ENCODE measurements at regions not wholly inside any gene's neighbourhood (a gene's known extent, or its start where the extent isn't known, plus 50 kb on each side); places are given as distances from the start of the nearest gene placed in this dataset.

GRCh38 chr2:126221506-126221905 is 434.5 kb upstream of the GYPC start:
- no peak overlapping the region for H3K4me3 Mint-ChIP-seq
- H3K27me3 Mint-ChIP-seq: no peaks in the 10 kb centered on the region
- no peak overlapping the region for H3K27ac Mint-ChIP-seq
- no peaks in the 10 kb centered on the region for H3K36me3 Mint-ChIP-seq
- no peaks in the 10 kb centered on the region for H3K27me3 ChIP-seq (ENCODE audit: control insufficient read depth, insufficient read depth, low read length)
- no peaks in the 10 kb centered on the region for H3K4me1 Mint-ChIP-seq
- peaks cover 0 to 8% (median 4%) of the 10 kb centered on the region in 7 donors for H3K9me3 Mint-ChIP-seq
- no peak overlapping the region for H3K4me3 ChIP-seq (ENCODE audit: low read depth, low read length)
- H3K27ac ChIP-seq (ENCODE audit: insufficient read depth, low read length, poor library complexity, severe bottlenecking): no peak overlapping the region
- ATAC-seq (ENCODE audit: low read depth in 2 of 2) (no peak), DNase-seq (no peak)
- H3K36me3 ChIP-seq (ENCODE audit: control insufficient read depth, insufficient read depth, low read length): no peaks in the 10 kb centered on the region
- no peaks in the 10 kb centered on the region for H3K9me3 ChIP-seq (ENCODE audit: control insufficient read depth in 2 of 2, low read length in 2 of 2)
- no peaks in the 10 kb centered on the region for H3K4me1 ChIP-seq (ENCODE audit: control insufficient read depth, insufficient read depth, low read length, poor library complexity, severe bottlenecking)

DNA sequence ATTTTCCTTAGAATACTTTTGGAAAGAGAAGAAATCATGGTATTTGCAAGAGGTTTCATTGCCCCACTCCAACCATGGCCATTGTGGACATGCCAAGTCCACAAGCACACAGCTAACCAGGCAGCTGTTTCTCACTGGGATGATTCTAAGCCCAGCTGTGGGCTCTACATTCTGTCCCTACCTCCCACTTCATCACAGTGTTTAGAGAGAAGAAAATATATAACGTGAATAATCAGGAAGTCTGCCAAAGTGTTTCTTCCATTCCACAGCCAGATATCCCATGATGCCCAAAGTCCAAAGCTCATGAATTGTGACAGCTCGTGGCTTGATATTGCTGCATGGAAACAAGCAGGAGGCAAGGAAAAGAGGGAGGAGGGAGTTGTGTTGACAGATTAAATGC is 433.7 kb upstream of the GYPC start:
- no peaks in the 10 kb centered on the region for H3K27me3 Mint-ChIP-seq
- no peaks in the 10 kb centered on the region for H3K36me3 Mint-ChIP-seq
- H3K9me3 ChIP-seq (ENCODE audit: control insufficient read depth in 2 of 2, low read length in 2 of 2): no peaks in the 10 kb centered on the region
- no peak overlapping the region for H3K27ac Mint-ChIP-seq
- no peaks in the 10 kb centered on the region for H3K4me1 ChIP-seq (ENCODE audit: control insufficient read depth, insufficient read depth, low read length, poor library complexity, severe bottlenecking)
- no peaks in the 10 kb centered on the region for H3K4me1 Mint-ChIP-seq
- ATAC-seq (ENCODE audit: low read depth in 2 of 2) (no peak), DNase-seq (no peak)
- H3K27me3 ChIP-seq (ENCODE audit: control insufficient read depth, insufficient read depth, low read length): no peaks in the 10 kb centered on the region
- peaks cover 0 to 8% (median 3%) of the 10 kb centered on the region in 7 donors for H3K9me3 Mint-ChIP-seq
- no peaks in the 10 kb centered on the region for H3K36me3 ChIP-seq (ENCODE audit: control insufficient read depth, insufficient read depth, low read length)
- H3K4me3 Mint-ChIP-seq: no peak overlapping the region
- no peak overlapping the region for H3K4me3 ChIP-seq (ENCODE audit: low read depth, low read length)
- no peak overlapping the region for H3K27ac ChIP-seq (ENCODE audit: insufficient read depth, low read length, poor library complexity, severe bottlenecking)

DNA sequence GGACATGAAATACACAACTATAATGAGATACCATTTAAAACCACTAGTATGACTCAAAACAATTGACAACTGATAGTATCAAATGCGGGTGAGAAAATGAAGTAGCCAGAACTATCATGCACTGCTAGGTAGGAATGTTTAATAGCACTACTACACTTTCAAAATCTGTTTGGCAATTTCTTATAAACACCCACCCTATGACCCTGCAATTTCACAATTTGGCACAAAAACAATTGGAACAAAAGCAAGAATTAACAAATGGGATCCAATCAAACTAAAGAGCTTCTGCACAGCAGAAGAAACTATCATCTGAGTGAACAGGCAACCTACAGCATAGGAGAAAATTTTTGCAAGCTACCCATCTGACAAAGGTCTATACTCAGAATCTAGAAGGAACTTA is 431.2 kb upstream of the GYPC start:
- H3K9me3 Mint-ChIP-seq: peaks cover 0 to 4% (median 2%) of the 10 kb centered on the region in 7 donors
- no peak for ATAC-seq (ENCODE audit: low read depth in 2 of 2)
- Histone ChIP-seq H3K4me3 (ENCODE audit: low read depth, low read length) (no peak overlapping the region), H3K4me1 (ENCODE audit: control insufficient read depth, insufficient read depth, low read length, poor library complexity, severe bottlenecking) (no peaks in the 10 kb centered on the region), H3K27ac (ENCODE audit: insufficient read depth, low read length, poor library complexity, severe bottlenecking) (no peak overlapping the region), H3K36me3 (ENCODE audit: control insufficient read depth, insufficient read depth, low read length) (no peaks in the 10 kb centered on the region), H3K9me3 (ENCODE audit: control insufficient read depth in 2 of 2, low read length in 2 of 2) (no peaks in the 10 kb centered on the region), H3K27me3 (ENCODE audit: control insufficient read depth, insufficient read depth, low read length) (no peaks in the 10 kb centered on the region)
- H3K27me3 Mint-ChIP-seq: no peaks in the 10 kb centered on the region
- no peak for DNase-seq
- no peaks in the 10 kb centered on the region for H3K4me1 Mint-ChIP-seq
- H3K36me3 Mint-ChIP-seq: no peaks in the 10 kb centered on the region
- H3K4me3 Mint-ChIP-seq: no peak overlapping the region
- no peak overlapping the region for H3K27ac Mint-ChIP-seq

DNA sequence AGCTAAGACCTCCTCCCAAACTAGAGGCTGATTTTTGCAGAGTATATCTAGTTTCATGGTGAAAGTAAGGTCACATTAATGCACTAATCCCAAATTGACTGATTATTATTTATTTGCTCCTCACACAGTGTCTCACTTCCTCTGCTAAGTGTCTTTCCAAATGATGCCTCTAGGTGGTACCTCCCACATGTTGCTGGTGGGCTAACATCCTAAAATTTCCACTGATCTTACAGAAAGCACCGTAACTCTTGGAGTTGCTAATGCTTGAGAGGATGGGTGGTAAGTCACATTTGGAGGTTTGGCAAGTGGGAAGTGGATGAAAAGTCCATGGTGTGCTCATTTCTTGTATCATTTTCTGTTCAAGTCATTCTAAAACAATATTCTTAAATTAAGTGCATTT is 428.7 kb upstream of the GYPC start:
- Histone ChIP-seq H3K27ac (ENCODE audit: insufficient read depth, low read length, poor library complexity, severe bottlenecking) (no peak overlapping the region), H3K36me3 (ENCODE audit: control insufficient read depth, insufficient read depth, low read length) (no peaks in the 10 kb centered on the region), H3K9me3 (ENCODE audit: control insufficient read depth in 2 of 2, low read length in 2 of 2) (no peaks in the 10 kb centered on the region), H3K4me3 (ENCODE audit: low read depth, low read length) (no peak overlapping the region), H3K27me3 (ENCODE audit: control insufficient read depth, insufficient read depth, low read length) (no peaks in the 10 kb centered on the region), H3K4me1 (ENCODE audit: control insufficient read depth, insufficient read depth, low read length, poor library complexity, severe bottlenecking) (no peaks in the 10 kb centered on the region)
- H3K4me1 Mint-ChIP-seq: no peaks in the 10 kb centered on the region
- H3K27me3 Mint-ChIP-seq: no peaks in the 10 kb centered on the region
- H3K36me3 Mint-ChIP-seq: no peaks in the 10 kb centered on the region
- DNase-seq (no peak), ATAC-seq (ENCODE audit: low read depth in 2 of 2) (no peak)
- H3K9me3 Mint-ChIP-seq: peaks cover 0 to 5% (median 3%) of the 10 kb centered on the region in 7 donors
- no peak overlapping the region for H3K4me3 Mint-ChIP-seq
- H3K27ac Mint-ChIP-seq: no peak overlapping the region

- no peak overlapping the region for H3K4me3 Mint-ChIP-seq
- no peak for DNase-seq
Measured at GRCh38 chr2:126228531-126228930, 427.4 kb upstream of the GYPC start.

GRCh38 chr2:126238251-126238650 is 417.7 kb upstream of the GYPC start:
- H3K27me3 Mint-ChIP-seq: no peaks in the 10 kb centered on the region
- H3K27ac Mint-ChIP-seq: peak overlapping the region in 1 of 3 donors; percentile 29
- H3K4me1 Mint-ChIP-seq: no peaks in the 10 kb centered on the region
- no peak for ATAC-seq (ENCODE audit: low read depth in 2 of 2)
- no peaks in the 10 kb centered on the region for H3K9me3 Mint-ChIP-seq
- H3K27me3 ChIP-seq (ENCODE audit: control insufficient read depth, insufficient read depth, low read length): no peaks in the 10 kb centered on the region
- H3K9me3 ChIP-seq (ENCODE audit: control insufficient read depth in 2 of 2, low read length in 2 of 2): no peaks in the 10 kb centered on the region
- no peaks in the 10 kb centered on the region for H3K4me1 ChIP-seq (ENCODE audit: control insufficient read depth, insufficient read depth, low read length, poor library complexity, severe bottlenecking)
- no peaks in the 10 kb centered on the region for H3K36me3 Mint-ChIP-seq
- DNase-seq: no peak
- no peak overlapping the region for H3K4me3 Mint-ChIP-seq
- no peaks in the 10 kb centered on the region for H3K36me3 ChIP-seq (ENCODE audit: control insufficient read depth, insufficient read depth, low read length)
- H3K27ac ChIP-seq (ENCODE audit: insufficient read depth, low read length, poor library complexity, severe bottlenecking): no peak overlapping the region
- no peak overlapping the region for H3K4me3 ChIP-seq (ENCODE audit: low read depth, low read length)

More at GRCh38 chr2:126228531-126228930, 427.4 kb upstream of the GYPC start:
- Mint-ChIP-seq H3K4me1 (no peaks in the 10 kb centered on the region), H3K36me3 (no peaks in the 10 kb centered on the region), H3K9me3 (peaks cover 0 to 5% (median 3%) of the 10 kb centered on the region in 7 donors), H3K27ac (no peak overlapping the region), H3K27me3 (no peaks in the 10 kb centered on the region)
- no peak for ATAC-seq (ENCODE audit: low read depth in 2 of 2)
- Histone ChIP-seq H3K36me3 (ENCODE audit: control insufficient read depth, insufficient read depth, low read length) (no peaks in the 10 kb centered on the region), H3K4me3 (ENCODE audit: low read depth, low read length) (no peak overlapping the region), H3K9me3 (ENCODE audit: control insufficient read depth in 2 of 2, low read length in 2 of 2) (no peaks in the 10 kb centered on the region), H3K27me3 (ENCODE audit: control insufficient read depth, insufficient read depth, low read length) (no peaks in the 10 kb centered on the region), H3K4me1 (ENCODE audit: control insufficient read depth, insufficient read depth, low read length, poor library complexity, severe bottlenecking) (no peaks in the 10 kb centered on the region), H3K27ac (ENCODE audit: insufficient read depth, low read length, poor library complexity, severe bottlenecking) (no peak overlapping the region)

GRCh38 chr2:126239320-126239955 is 416.5 kb upstream of the GYPC start:
- ATAC-seq (ENCODE audit: low read depth in 2 of 2) (no peak), DNase-seq (no peak)
- no peaks in the 10 kb centered on the region for H3K9me3 ChIP-seq (ENCODE audit: control insufficient read depth in 2 of 2, low read length in 2 of 2)
- no peaks in the 10 kb centered on the region for H3K27me3 Mint-ChIP-seq
- H3K4me3 ChIP-seq (ENCODE audit: low read depth, low read length): no peak overlapping the region
- H3K27me3 ChIP-seq (ENCODE audit: control insufficient read depth, insufficient read depth, low read length): no peaks in the 10 kb centered on the region
- H3K36me3 Mint-ChIP-seq: no peaks in the 10 kb centered on the region
- no peak overlapping the region for H3K4me3 Mint-ChIP-seq
- H3K27ac Mint-ChIP-seq: no peak overlapping the region
- H3K4me1 ChIP-seq (ENCODE audit: control insufficient read depth, insufficient read depth, low read length, poor library complexity, severe bottlenecking): no peaks in the 10 kb centered on the region
- H3K9me3 Mint-ChIP-seq: no peaks in the 10 kb centered on the region
- H3K36me3 ChIP-seq (ENCODE audit: control insufficient read depth, insufficient read depth, low read length): no peaks in the 10 kb centered on the region
- H3K27ac ChIP-seq (ENCODE audit: insufficient read depth, low read length, poor library complexity, severe bottlenecking): no peak overlapping the region
- H3K4me1 Mint-ChIP-seq: no peaks in the 10 kb centered on the region

GRCh38 chr2:126241001-126241400 is 415.0 kb upstream of the GYPC start:
- Mint-ChIP-seq H3K27me3 (no peaks in the 10 kb centered on the region), H3K36me3 (no peaks in the 10 kb centered on the region), H3K27ac (no peak overlapping the region), H3K4me1 (no peaks in the 10 kb centered on the region), H3K4me3 (no peak overlapping the region), H3K9me3 (no peaks in the 10 kb centered on the region)
- Histone ChIP-seq H3K9me3 (ENCODE audit: control insufficient read depth in 2 of 2, low read length in 2 of 2) (no peaks in the 10 kb centered on the region), H3K36me3 (ENCODE audit: control insufficient read depth, insufficient read depth, low read length) (no peaks in the 10 kb centered on the region), H3K4me3 (ENCODE audit: low read depth, low read length) (no peak overlapping the region), H3K27me3 (ENCODE audit: control insufficient read depth, insufficient read depth, low read length) (no peaks in the 10 kb centered on the region), H3K4me1 (ENCODE audit: control insufficient read depth, insufficient read depth, low read length, poor library complexity, severe bottlenecking) (no peaks in the 10 kb centered on the region), H3K27ac (ENCODE audit: insufficient read depth, low read length, poor library complexity, severe bottlenecking) (no peak overlapping the region)
- no peak for ATAC-seq (ENCODE audit: low read depth in 2 of 2)
- no peak for DNase-seq
